CD4-positive, alpha-beta memory T cell (primary cell): ENCODE measurements at regions not wholly inside any gene's neighbourhood (a gene's known extent, or its start where the extent isn't known, plus 50 kb on each side); places are given as distances from the start of the nearest gene placed in this dataset.
"Not testable (repeated sequence)": the region's sequence is repeated elsewhere in the genome, so short reads cannot be mapped to it uniquely, and the experiment has no call there.

ENCODE experiments used
- CTCF ChIA-PET: fragments of 350-600 bp; sonication (Branson Sonifier 250); formaldehyde crosslinking; loops from one replicate; lab custom pipeline; 2021; ENCODE audit warnings: inconsistent platforms; ENCODE audit not compliant: partially characterized antibody; lab: Charles Lee
- POLR2A ChIA-PET: fragments of 350-600 bp; sonication (Branson Sonifier 250); formaldehyde crosslinking; loops from one replicate; lab custom pipeline; 2021; ENCODE audit not compliant: partially characterized antibody; lab: Charles Lee
- DNase-seq, 5 donors: peaks; one replicate each; pipeline versions ENCODE4 v3.0.0 to v3.0.0-alpha.2; 2020 to 2022; ENCODE audit warnings: mixed read lengths in 1 of 5
- H3K27ac ChIP-seq: one replicate; pipeline ENCODE4 v1.7.0; 2013; ENCODE audit warnings: low read depth, low read length
- H3K27me3 ChIP-seq: 2 replicates; pipeline ENCODE4 v1.7.0; 2013; ENCODE audit warnings: mild to moderate bottlenecking, low read length, moderate library complexity; ENCODE audit not compliant: insufficient read depth
- H3K36me3 ChIP-seq: 2 replicates; pipeline ENCODE4 v1.7.0; 2013; ENCODE audit warnings: mild to moderate bottlenecking, low read length, moderate library complexity; ENCODE audit not compliant: insufficient read depth
- H3K4me1 ChIP-seq: 2 replicates; pipeline ENCODE4 v1.7.0; 2013; ENCODE audit warnings: mild to moderate bottlenecking, low read length, moderate library complexity; ENCODE audit not compliant: insufficient read depth
- H3K4me3 ChIP-seq, 2 donors: one replicate each; pipeline ENCODE4 v1.7.0; 2013; ENCODE audit warnings: low read length in 2 of 2, mild to moderate bottlenecking in 1 of 2
- H3K9me3 ChIP-seq, 2 donors: one replicate each; pipeline ENCODE4 v1.7.0; 2013; ENCODE audit warnings: low read length in 2 of 2, control low read depth in 1 of 2; ENCODE audit not compliant: control insufficient read depth in 1 of 2
- H3K27ac Mint-ChIP-seq, 7 donors: one replicate each; pipeline ENCODE4 v1.8.0; 2020 to 2021; ENCODE audit warnings: mixed read lengths in 7 of 7, mild to moderate bottlenecking in 6 of 7, inconsistent platforms in 3 of 7, moderate library complexity in 3 of 7
- H3K27me3 Mint-ChIP-seq, 2 donors: one replicate each; pipeline ENCODE4 v1.8.0; 2020 to 2021; ENCODE audit warnings: mixed read lengths in 2 of 2
- H3K36me3 Mint-ChIP-seq, 2 donors: one replicate each; pipeline ENCODE4 v1.8.0; 2020 to 2021; ENCODE audit warnings: mixed read lengths in 2 of 2, inconsistent platforms in 1 of 2, mild to moderate bottlenecking in 1 of 2
- H3K4me1 Mint-ChIP-seq, 4 donors: one replicate each; pipeline ENCODE4 v1.8.0; 2020 to 2021; ENCODE audit warnings: mixed read lengths in 4 of 4, mild to moderate bottlenecking in 1 of 4
- H3K4me3 Mint-ChIP-seq, 8 donors: one replicate each; pipeline ENCODE4 v1.8.0; 2020 to 2021; ENCODE audit warnings: mixed read lengths in 8 of 8, mild to moderate bottlenecking in 7 of 8, moderate library complexity in 6 of 8, inconsistent platforms in 3 of 8
- H3K9me3 Mint-ChIP-seq, 8 donors: one replicate each; pipeline ENCODE4 v1.8.0; 2020 to 2021; ENCODE audit warnings: mixed read lengths in 8 of 8, mild to moderate bottlenecking in 5 of 8, inconsistent platforms in 3 of 8, moderate library complexity in 1 of 8
- intact Hi-C: fragments of 100-400 bp; cut with micrococcal nuclease; formaldehyde crosslinking; loops from one replicate; pipeline ENCODE4 v1.15.1; 2023

- no peaks in the 10 kb centered on the region for H3K4me1 Mint-ChIP-seq
- no peaks in the 10 kb centered on the region for H3K9me3 ChIP-seq
Observed at GRCh38 chr3:98699132-98699531, 64.0 kb upstream of the ST3GAL6 start.

GRCh38 chr3:98701071-98701675, 62.0 kb upstream of the ST3GAL6 start:
- Mint-ChIP-seq H3K36me3 (no peaks in the 10 kb centered on the region), H3K27me3 (peaks cover 5 to 7% of the 10 kb centered on the region in 2 donors), H3K27ac (no peak overlapping the region), H3K4me1 (no peaks in the 10 kb centered on the region), H3K4me3 (no peak overlapping the region), H3K9me3 (no peaks in the 10 kb centered on the region)
- Histone ChIP-seq H3K4me3 (no peak overlapping the region), H3K36me3 (no peaks in the 10 kb centered on the region), H3K27ac (no peak overlapping the region), H3K4me1 (no peaks in the 10 kb centered on the region), H3K9me3 (no peaks in the 10 kb centered on the region), H3K27me3 (no peaks in the 10 kb centered on the region)
- no peak for DNase-seq
- POLR2A ChIA-PET = no interaction called here
- CTCF ChIA-PET = no interaction called here
- intact Hi-C loops = no loop called here

More at GRCh38 chr3:98699132-98699531, 64.0 kb upstream of the ST3GAL6 start:
- Mint-ChIP-seq H3K4me3 (no peak overlapping the region), H3K36me3 (no peaks in the 10 kb centered on the region), H3K27me3 (peaks cover 3 to 4% of the 10 kb centered on the region in 2 donors), H3K9me3 (peaks cover 0 to 1% (median 0%) of the 10 kb centered on the region in 8 donors), H3K27ac (no peak overlapping the region)
- no peak for DNase-seq
- Histone ChIP-seq H3K27me3 (no peaks in the 10 kb centered on the region), H3K27ac (no peak overlapping the region), H3K36me3 (no peaks in the 10 kb centered on the region), H3K4me1 (no peaks in the 10 kb centered on the region), H3K4me3 (no peak overlapping the region)
- intact Hi-C loops = no loop called here
- ChIA-PET POLR2A (no interaction called here), CTCF (no interaction called here)

- Histone ChIP-seq H3K4me3 (no peak overlapping the region), H3K36me3 (no peaks in the 10 kb centered on the region), H3K4me1 (no peaks in the 10 kb centered on the region), H3K27ac (no peak overlapping the region), H3K27me3 (no peaks in the 10 kb centered on the region), H3K9me3 (no peaks in the 10 kb centered on the region)
- no peaks in the 10 kb centered on the region for H3K36me3 Mint-ChIP-seq
- POLR2A ChIA-PET = no interaction called here
- no peak overlapping the region for H3K4me3 Mint-ChIP-seq
- H3K4me1 Mint-ChIP-seq = no peaks in the 10 kb centered on the region
- H3K27me3 Mint-ChIP-seq = peaks cover 5 to 8% of the 10 kb centered on the region in 2 donors
- H3K27ac Mint-ChIP-seq = no peak overlapping the region
- CTCF ChIA-PET = no interaction called here
- no peak for DNase-seq
- intact Hi-C loops = no loop called here
- H3K9me3 Mint-ChIP-seq = no peaks in the 10 kb centered on the region
Observed at GRCh38 chr3:98702166-98702565, 61.0 kb upstream of the ST3GAL6 start.

GRCh38 chr3:98705212-98705611, 57.9 kb upstream of the ST3GAL6 start:
- Histone ChIP-seq H3K9me3 (no peaks in the 10 kb centered on the region), H3K27me3 (no peaks in the 10 kb centered on the region), H3K4me3 (no peak overlapping the region), H3K27ac (no peak overlapping the region), H3K36me3 (no peaks in the 10 kb centered on the region), H3K4me1 (no peaks in the 10 kb centered on the region)
- CTCF ChIA-PET = no interaction called here
- Mint-ChIP-seq H3K27ac (no peak overlapping the region), H3K9me3 (no peaks in the 10 kb centered on the region), H3K36me3 (no peaks in the 10 kb centered on the region), H3K27me3 (peaks cover 6 to 9% of the 10 kb centered on the region in 2 donors), H3K4me1 (no peaks in the 10 kb centered on the region), H3K4me3 (no peak overlapping the region)
- no peak for DNase-seq
- intact Hi-C loops = no loop called here
- POLR2A ChIA-PET = no interaction called here

GRCh38 chr3:98705694-98706093, 57.4 kb upstream of the ST3GAL6 start:
- H3K27me3 ChIP-seq = no peaks in the 10 kb centered on the region
- H3K27ac Mint-ChIP-seq = no peak overlapping the region
- no peaks in the 10 kb centered on the region for H3K4me1 ChIP-seq
- H3K27me3 Mint-ChIP-seq = peaks cover 6 to 8% of the 10 kb centered on the region in 2 donors
- H3K9me3 Mint-ChIP-seq = no peaks in the 10 kb centered on the region
- H3K27ac ChIP-seq = no peak overlapping the region
- no peak for DNase-seq
- no peaks in the 10 kb centered on the region for H3K9me3 ChIP-seq
- intact Hi-C loops = no loop called here
- H3K4me3 Mint-ChIP-seq = no peak overlapping the region
- H3K4me1 Mint-ChIP-seq = no peaks in the 10 kb centered on the region
- no peaks in the 10 kb centered on the region for H3K36me3 Mint-ChIP-seq
- H3K36me3 ChIP-seq = no peaks in the 10 kb centered on the region
- no peak overlapping the region for H3K4me3 ChIP-seq
- ChIA-PET POLR2A (no interaction called here), CTCF (no interaction called here)

- H3K4me3 ChIP-seq, H3K36me3 ChIP-seq, H3K27ac ChIP-seq, H3K4me1 Mint-ChIP-seq, CTCF ChIA-PET, H3K9me3 ChIP-seq, H3K27ac Mint-ChIP-seq, POLR2A ChIA-PET, H3K4me3 Mint-ChIP-seq, intact Hi-C loops, H3K9me3 Mint-ChIP-seq, H3K27me3 ChIP-seq, H3K4me1 ChIP-seq, DNase-seq, H3K36me3 Mint-ChIP-seq: not testable (repeated sequence)
- H3K27me3 Mint-ChIP-seq = peaks cover 10 to 11% of the 10 kb centered on the region in 2 donors
Observed at GRCh38 chr3:98708681-98709080, 54.5 kb upstream of the ST3GAL6 start.

GRCh38 chr3:98709441-98709840, 53.7 kb upstream of the ST3GAL6 start:
- Histone ChIP-seq H3K36me3 (no peaks in the 10 kb centered on the region), H3K27ac (no peak overlapping the region), H3K4me1 (no peaks in the 10 kb centered on the region), H3K4me3 (no peak overlapping the region), H3K27me3 (no peaks in the 10 kb centered on the region), H3K9me3 (no peaks in the 10 kb centered on the region)
- Mint-ChIP-seq H3K27ac (no peak overlapping the region), H3K4me1 (no peaks in the 10 kb centered on the region), H3K27me3 (peaks cover 10% of the 10 kb centered on the region in 2 donors), H3K36me3 (no peaks in the 10 kb centered on the region), H3K9me3 (peaks cover 0 to 2% (median 0%) of the 10 kb centered on the region in 8 donors), H3K4me3 (no peak overlapping the region)
- intact Hi-C loops = no loop called here
- ChIA-PET POLR2A (no interaction called here), CTCF (no interaction called here)
- DNase-seq = no peak
